Sigmoid colon (tissue), 4 donors: ENCODE measurements at regions not wholly inside any gene's neighbourhood (a gene's known extent, or its start where the extent isn't known, plus 50 kb on each side); places are given as distances from the start of the nearest gene placed in this dataset.

ENCODE experiments used
- EP300 ChIP-seq, 4 donors: sonication (generic); formaldehyde crosslinking; IDR thresholded peaks; one replicate each; pipeline ENCODE4 v1.6.1; 2017; ENCODE audit warnings: antibody characterized with exemption in 4 of 4
- POLR2A ChIP-seq, 2 donors: fragments of 450-650 bp; IDR thresholded peaks; one replicate each; pipeline ENCODE4 v1.6.1; 2016; ENCODE audit warnings: antibody characterized with exemption in 2 of 2, mild to moderate bottlenecking in 2 of 2, moderate library complexity in 2 of 2
- POLR2AphosphoS5 ChIP-seq, 4 donors: sonication (generic); formaldehyde crosslinking; IDR thresholded peaks; one replicate each; pipeline ENCODE4 v1.6.1; 2017; ENCODE audit warnings: antibody characterized with exemption in 4 of 4
- TF ChIP-seq, protein P1 (sequence below), 4 experiments: fragments of 450-650 bp in 3 of 4; fragments of 200-600 bp in 1 of 4; IDR thresholded peaks; one replicate each; pipeline ENCODE4 v1.5.1; 2016 to 2019; ENCODE audit warnings: antibody characterized with exemption in 4 of 4, mild to moderate bottlenecking in 3 of 4, moderate library complexity in 2 of 4

DNA sequence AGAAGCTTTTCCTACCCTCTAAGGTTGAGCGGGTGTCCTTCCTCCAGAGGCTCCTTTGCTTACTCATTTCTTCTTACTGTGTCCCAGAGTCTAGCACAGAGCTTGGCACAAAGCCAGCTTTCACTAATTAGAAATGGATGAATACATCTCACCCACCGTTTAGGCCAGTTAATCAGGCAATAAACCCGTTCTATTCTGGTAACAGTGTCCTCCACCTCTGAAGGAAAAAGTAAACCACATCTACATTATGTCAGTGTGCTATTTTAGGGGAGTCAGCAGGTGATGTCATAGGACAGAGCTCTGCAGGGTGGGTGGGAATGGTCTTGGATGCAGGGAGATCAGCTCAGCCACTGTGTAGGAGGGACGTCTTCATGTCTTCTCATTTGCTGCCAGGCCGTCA lies 109.2 kb downstream of the OSTF1 start:
- no peak for TF ChIP-seq POLR2AphosphoS5 (IDR thresholded peaks at IDR 0.05)
- TF ChIP-seq EP300 (IDR thresholded peaks at IDR 0.05): no peak
- TF ChIP-seq, protein P1, sequence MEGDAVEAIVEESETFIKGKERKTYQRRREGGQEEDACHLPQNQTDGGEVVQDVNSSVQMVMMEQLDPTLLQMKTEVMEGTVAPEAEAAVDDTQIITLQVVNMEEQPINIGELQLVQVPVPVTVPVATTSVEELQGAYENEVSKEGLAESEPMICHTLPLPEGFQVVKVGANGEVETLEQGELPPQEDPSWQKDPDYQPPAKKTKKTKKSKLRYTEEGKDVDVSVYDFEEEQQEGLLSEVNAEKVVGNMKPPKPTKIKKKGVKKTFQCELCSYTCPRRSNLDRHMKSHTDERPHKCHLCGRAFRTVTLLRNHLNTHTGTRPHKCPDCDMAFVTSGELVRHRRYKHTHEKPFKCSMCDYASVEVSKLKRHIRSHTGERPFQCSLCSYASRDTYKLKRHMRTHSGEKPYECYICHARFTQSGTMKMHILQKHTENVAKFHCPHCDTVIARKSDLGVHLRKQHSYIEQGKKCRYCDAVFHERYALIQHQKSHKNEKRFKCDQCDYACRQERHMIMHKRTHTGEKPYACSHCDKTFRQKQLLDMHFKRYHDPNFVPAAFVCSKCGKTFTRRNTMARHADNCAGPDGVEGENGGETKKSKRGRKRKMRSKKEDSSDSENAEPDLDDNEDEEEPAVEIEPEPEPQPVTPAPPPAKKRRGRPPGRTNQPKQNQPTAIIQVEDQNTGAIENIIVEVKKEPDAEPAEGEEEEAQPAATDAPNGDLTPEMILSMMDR (IDR thresholded peaks at IDR 0.05): no peak
- no peak for TF ChIP-seq POLR2A (IDR thresholded peaks at IDR 0.05)
